ENCODE measurements at regions not wholly inside any gene's neighbourhood (a gene's known extent, or its start where the extent isn't known, plus 50 kb on each side); places are given as distances from the start of the nearest gene placed in this dataset.

GRCh38 chr17:77815127-77815905 lies 143.2 kb upstream of the TNRC6C start (continued):
- TF ChIP-seq, protein P1, sequence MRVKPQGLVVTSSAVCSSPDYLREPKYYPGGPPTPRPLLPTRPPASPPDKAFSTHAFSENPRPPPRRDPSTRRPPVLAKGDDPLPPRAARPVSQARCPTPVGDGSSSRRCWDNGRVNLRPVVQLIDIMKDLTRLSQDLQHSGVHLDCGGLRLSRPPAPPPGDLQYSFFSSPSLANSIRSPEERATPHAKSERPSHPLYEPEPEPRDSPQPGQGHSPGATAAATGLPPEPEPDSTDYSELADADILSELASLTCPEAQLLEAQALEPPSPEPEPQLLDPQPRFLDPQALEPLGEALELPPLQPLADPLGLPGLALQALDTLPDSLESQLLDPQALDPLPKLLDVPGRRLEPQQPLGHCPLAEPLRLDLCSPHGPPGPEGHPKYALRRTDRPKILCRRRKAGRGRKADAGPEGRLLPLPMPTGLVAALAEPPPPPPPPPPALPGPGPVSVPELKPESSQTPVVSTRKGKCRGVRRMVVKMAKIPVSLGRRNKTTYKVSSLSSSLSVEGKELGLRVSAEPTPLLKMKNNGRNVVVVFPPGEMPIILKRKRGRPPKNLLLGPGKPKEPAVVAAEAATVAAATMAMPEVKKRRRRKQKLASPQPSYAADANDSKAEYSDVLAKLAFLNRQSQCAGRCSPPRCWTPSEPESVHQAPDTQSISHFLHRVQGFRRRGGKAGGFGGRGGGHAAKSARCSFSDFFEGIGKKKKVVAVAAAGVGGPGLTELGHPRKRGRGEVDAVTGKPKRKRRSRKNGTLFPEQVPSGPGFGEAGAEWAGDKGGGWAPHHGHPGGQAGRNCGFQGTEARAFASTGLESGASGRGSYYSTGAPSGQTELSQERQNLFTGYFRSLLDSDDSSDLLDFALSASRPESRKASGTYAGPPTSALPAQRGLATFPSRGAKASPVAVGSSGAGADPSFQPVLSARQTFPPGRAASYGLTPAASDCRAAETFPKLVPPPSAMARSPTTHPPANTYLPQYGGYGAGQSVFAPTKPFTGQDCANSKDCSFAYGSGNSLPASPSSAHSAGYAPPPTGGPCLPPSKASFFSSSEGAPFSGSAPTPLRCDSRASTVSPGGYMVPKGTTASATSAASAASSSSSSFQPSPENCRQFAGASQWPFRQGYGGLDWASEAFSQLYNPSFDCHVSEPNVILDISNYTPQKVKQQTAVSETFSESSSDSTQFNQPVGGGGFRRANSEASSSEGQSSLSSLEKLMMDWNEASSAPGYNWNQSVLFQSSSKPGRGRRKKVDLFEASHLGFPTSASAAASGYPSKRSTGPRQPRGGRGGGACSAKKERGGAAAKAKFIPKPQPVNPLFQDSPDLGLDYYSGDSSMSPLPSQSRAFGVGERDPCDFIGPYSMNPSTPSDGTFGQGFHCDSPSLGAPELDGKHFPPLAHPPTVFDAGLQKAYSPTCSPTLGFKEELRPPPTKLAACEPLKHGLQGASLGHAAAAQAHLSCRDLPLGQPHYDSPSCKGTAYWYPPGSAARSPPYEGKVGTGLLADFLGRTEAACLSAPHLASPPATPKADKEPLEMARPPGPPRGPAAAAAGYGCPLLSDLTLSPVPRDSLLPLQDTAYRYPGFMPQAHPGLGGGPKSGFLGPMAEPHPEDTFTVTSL (CRISPR knock-in tag; IDR thresholded peaks at IDR 0.05; ENCODE audit: borderline replicate concordance) = no peak
- no peak for TF ChIP-seq CBFB (CRISPR knock-in tag; IDR thresholded peaks at IDR 0.05)
- TF ChIP-seq HDAC1 (CRISPR knock-in tag; IDR thresholded peaks at IDR 0.05) = no peak
- TF ChIP-seq ZNF792 (CRISPR knock-in tag; IDR thresholded peaks at IDR 0.05) = no peak
- no peak for TF ChIP-seq CBX2 (IDR thresholded peaks at IDR 0.05; ENCODE audit: low read depth, low read length)
- TF ChIP-seq CBX2 (CRISPR knock-in tag; IDR thresholded peaks at IDR 0.05; ENCODE audit: low read depth) = no peak
- TF ChIP-seq, protein P2, sequence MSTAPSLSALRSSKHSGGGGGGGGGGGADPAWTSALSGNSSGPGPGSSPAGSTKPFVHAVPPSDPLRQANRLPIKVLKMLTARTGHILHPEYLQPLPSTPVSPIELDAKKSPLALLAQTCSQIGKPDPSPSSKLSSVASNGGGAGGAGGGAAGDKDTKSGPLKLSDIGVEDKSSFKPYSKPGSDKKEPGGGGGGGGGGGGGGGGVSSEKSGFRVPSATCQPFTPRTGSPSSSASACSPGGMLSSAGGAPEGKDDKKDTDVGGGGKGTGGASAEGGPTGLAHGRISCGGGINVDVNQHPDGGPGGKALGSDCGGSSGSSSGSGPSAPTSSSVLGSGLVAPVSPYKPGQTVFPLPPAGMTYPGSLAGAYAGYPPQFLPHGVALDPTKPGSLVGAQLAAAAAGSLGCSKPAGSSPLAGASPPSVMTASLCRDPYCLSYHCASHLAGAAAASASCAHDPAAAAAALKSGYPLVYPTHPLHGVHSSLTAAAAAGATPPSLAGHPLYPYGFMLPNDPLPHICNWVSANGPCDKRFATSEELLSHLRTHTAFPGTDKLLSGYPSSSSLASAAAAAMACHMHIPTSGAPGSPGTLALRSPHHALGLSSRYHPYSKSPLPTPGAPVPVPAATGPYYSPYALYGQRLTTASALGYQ (CRISPR knock-in tag; IDR thresholded peaks at IDR 0.05) = no peak
- no peak for TF ChIP-seq DPF2 (CRISPR knock-in tag; IDR thresholded peaks at IDR 0.05; ENCODE audit: borderline replicate concordance, low read depth)
- TF ChIP-seq NFYC (CRISPR knock-in tag; IDR thresholded peaks at IDR 0.05) = no peak
- no peak for TF ChIP-seq ZNF563 (CRISPR knock-in tag; IDR thresholded peaks at IDR 0.05)
- TF ChIP-seq NR0B2 (CRISPR knock-in tag; IDR thresholded peaks at IDR 0.05) = no peak
- no peak for TF ChIP-seq KLF12 (CRISPR knock-in tag; IDR thresholded peaks at IDR 0.05; ENCODE audit: borderline replicate concordance)
- TF ChIP-seq ZNF841 (CRISPR knock-in tag; IDR thresholded peaks at IDR 0.05; ENCODE audit: borderline replicate concordance) = no peak

All from HepG2 (cell line).